CD14-positive monocyte (primary cell): ENCODE measurements at regions not wholly inside any gene's neighbourhood (a gene's known extent, or its start where the extent isn't known, plus 50 kb on each side); places are given as distances from the start of the nearest gene placed in this dataset.

Experiments used
- DNase-seq, 3 donors: peaks; one replicate each; pipeline ENCODE4 v3.0.0-alpha.2; 2011 to 2022
- H2AFZ ChIP-seq: 2 replicates; pipeline ENCODE4 v1.6.0; 2012; ENCODE audit warnings: mild to moderate bottlenecking, low read depth, low read length, inconsistent platforms; ENCODE audit not compliant: insufficient read depth, poor library complexity, severe bottlenecking
- H3K27ac ChIP-seq, 2 donors: 1 replicate in 1 of 2; 2 replicates in 1 of 2; pipeline ENCODE4 v1.5.1; 2012 to 2013; ENCODE audit warnings: low read length in 2 of 2, control low read depth in 1 of 2, inconsistent platforms in 1 of 2, low read depth in 1 of 2, mild to moderate bottlenecking in 1 of 2
- H3K27me3 ChIP-seq, 2 donors: one replicate each; pipeline versions ENCODE4 v1.6.0 to v1.6.1; 2011 to 2013; ENCODE audit warnings: low read length in 2 of 2; ENCODE audit not compliant: control insufficient read depth in 2 of 2, insufficient read depth in 2 of 2
- H3K36me3 ChIP-seq, 2 donors: replicated peaks in 1 of 2; 1 replicate in 1 of 2; 2 replicates in 1 of 2; pipeline versions ENCODE4 v1.5.1 to v1.6.1; 2012 to 2013; ENCODE audit warnings: low read length in 2 of 2, control low read depth in 1 of 2, inconsistent platforms in 1 of 2, mild to moderate bottlenecking in 1 of 2; ENCODE audit not compliant: insufficient read depth in 2 of 2, control insufficient read depth in 1 of 2
- H3K4me1 ChIP-seq, 2 donors: 1 replicate in 1 of 2; 2 replicates in 1 of 2; pipeline versions ENCODE4 v1.5.1 to v1.6.1; 2012 to 2013; ENCODE audit warnings: low read length in 2 of 2, control low read depth in 1 of 2, inconsistent platforms in 1 of 2, mild to moderate bottlenecking in 1 of 2, moderate library complexity in 1 of 2; ENCODE audit not compliant: insufficient read depth in 2 of 2, control insufficient read depth in 1 of 2
- H3K4me2 ChIP-seq: replicated peaks from 2 replicates; pipeline ENCODE3; 2012; ENCODE audit warnings: low read length, moderate library complexity, mild to moderate bottlenecking; ENCODE audit not compliant: poor library complexity, severe bottlenecking; ENCODE audit errors: extremely low read depth
- H3K4me3 ChIP-seq, 3 experiments: fragments of 200-600 bp in 1 of 3; sonication (generic) in 1 of 3; replicated peaks in 1 of 3; 1 replicate in 2 of 3; 2 replicates in 1 of 3; pipeline ENCODE4 v1.5.1; 2011 to 2013; ENCODE audit warnings: low read length in 3 of 3, mild to moderate bottlenecking in 3 of 3, control low read depth in 2 of 3, low read depth in 2 of 3, inconsistent platforms in 1 of 3, moderate library complexity in 1 of 3
- H3K79me2 ChIP-seq: 2 replicates; pipeline ENCODE4 v1.6.0; 2012; ENCODE audit warnings: mild to moderate bottlenecking, control low read depth, inconsistent platforms, low read length, moderate library complexity; ENCODE audit not compliant: insufficient read depth
- H3K9ac ChIP-seq: 2 replicates; pipeline ENCODE4 v1.6.0; 2017; ENCODE audit warnings: low read length, mild to moderate bottlenecking; ENCODE audit not compliant: insufficient read depth, poor library complexity, severe bottlenecking
- H3K9me3 ChIP-seq, 2 donors: replicated peaks in 1 of 2; 1 replicate in 1 of 2; 2 replicates in 1 of 2; pipeline versions ENCODE4 v1.5.1 to v1.6.1; 2012 to 2013; ENCODE audit warnings: low read length in 2 of 2, control low read depth in 1 of 2; ENCODE audit not compliant: control insufficient read depth in 1 of 2, insufficient read depth in 1 of 2
- H4K20me1 ChIP-seq: 2 replicates; pipeline ENCODE4 v1.6.0; 2012; ENCODE audit warnings: mild to moderate bottlenecking, low read length, control low read depth, moderate library complexity; ENCODE audit not compliant: insufficient read depth
- H3K27ac Mint-ChIP-seq, 7 donors: one replicate each; pipeline ENCODE4 v1.8.0; 2020; ENCODE audit warnings: mild to moderate bottlenecking in 7 of 7, mixed read lengths in 7 of 7, moderate library complexity in 6 of 7, inconsistent platforms in 2 of 7
- H3K27me3 Mint-ChIP-seq, 3 donors: one replicate each; pipeline ENCODE4 v1.8.0; 2021 to 2022; ENCODE audit warnings: low read depth in 3 of 3, mild to moderate bottlenecking in 3 of 3, mixed read lengths in 3 of 3, moderate library complexity in 3 of 3, inconsistent platforms in 1 of 3
- H3K36me3 Mint-ChIP-seq, 2 donors: one replicate each; pipeline ENCODE4 v1.8.0; 2020; ENCODE audit warnings: mixed read lengths in 2 of 2, inconsistent platforms in 1 of 2, mild to moderate bottlenecking in 1 of 2
- H3K4me1 Mint-ChIP-seq: one replicate; pipeline ENCODE4 v1.8.0; 2020; ENCODE audit warnings: mild to moderate bottlenecking, mixed read lengths
- H3K4me3 Mint-ChIP-seq, 2 donors: one replicate each; pipeline ENCODE4 v1.8.0; 2020; ENCODE audit warnings: mild to moderate bottlenecking in 2 of 2, mixed read lengths in 2 of 2, moderate library complexity in 1 of 2
- H3K9me3 Mint-ChIP-seq, 7 donors: one replicate each; pipeline ENCODE4 v1.8.0; 2020 to 2022; ENCODE audit warnings: mixed read lengths in 7 of 7, mild to moderate bottlenecking in 6 of 7, moderate library complexity in 6 of 7, inconsistent platforms in 2 of 7
- CTCF ChIP-seq: fragments of 200-600 bp; IDR thresholded peaks from one replicate; pipeline ENCODE4 v1.8.0; 2022; ENCODE audit warnings: antibody characterized with exemption, mild to moderate bottlenecking
- WGBS: methylation state at CpG from one replicate; pipeline ENCODE4 v1.1.5; 2013; ENCODE audit warnings: missing lambda C conversion rate; ENCODE audit not compliant: insufficient coverage; 5-methylcytosine and 5-hydroxymethylcytosine counted together
- intact Hi-C, 2 donors: fragments of 100-400 bp; cut with micrococcal nuclease; formaldehyde crosslinking; loops; one replicate each; pipeline versions ENCODE4 v1.15.0 to v1.15.1; 2023

GRCh38 chr16:9409560-9410493, 318.4 kb downstream of the HAPSTR1 start:
- H3K4me3 ChIP-seq = no peak overlapping the region
- H3K4me1 Mint-ChIP-seq = no peaks in the 10 kb centered on the region
- H3K27ac Mint-ChIP-seq = peak overlapping the region in 1 of 7 donors; percentile 2
- TF ChIP-seq CTCF = no peak
- no peak overlapping the region for H2AFZ ChIP-seq
- H3K27me3 Mint-ChIP-seq = peaks cover 0 to 3% (median 3%) of the 10 kb centered on the region in 3 donors
- H3K27me3 ChIP-seq = no peaks in the 10 kb centered on the region
- no peaks in the 10 kb centered on the region for H3K36me3 ChIP-seq
- intact Hi-C loops = no loop called here
- no peak for DNase-seq
- no peak overlapping the region for H3K27ac ChIP-seq
- no peaks in the 10 kb centered on the region for H3K9me3 ChIP-seq
- no peak overlapping the region for H3K4me3 Mint-ChIP-seq
- no peaks in the 10 kb centered on the region for H3K4me1 ChIP-seq
- WGBS = 71% methylated on average over 1 of the region's 10 CpGs
- H3K9ac ChIP-seq = no peak overlapping the region
- H3K36me3 Mint-ChIP-seq = no peaks in the 10 kb centered on the region
- H4K20me1 ChIP-seq = no peaks in the 10 kb centered on the region
- H3K79me2 ChIP-seq = no peaks in the 10 kb centered on the region
- H3K9me3 Mint-ChIP-seq = peaks cover 0 to 3% (median 0%) of the 10 kb centered on the region in 7 donors
- no peak overlapping the region for H3K4me2 ChIP-seq

- H3K9me3 Mint-ChIP-seq = peaks cover 0 to 4% (median 2%) of the 10 kb centered on the region in 7 donors
- Histone ChIP-seq H3K9me3 (peaks cover 0 to 2% of the 10 kb centered on the region in 2 donors), H3K36me3 (no peaks in the 10 kb centered on the region), H3K79me2 (no peaks in the 10 kb centered on the region), H3K4me2 (no peak overlapping the region), H3K4me3 (no peak overlapping the region), H3K4me1 (no peaks in the 10 kb centered on the region), H4K20me1 (no peaks in the 10 kb centered on the region), H3K27me3 (no peaks in the 10 kb centered on the region), H3K9ac (no peak overlapping the region), H2AFZ (no peak overlapping the region), H3K27ac (no peak overlapping the region)
- H3K27ac Mint-ChIP-seq = no peak overlapping the region
- H3K36me3 Mint-ChIP-seq = no peaks in the 10 kb centered on the region
- intact Hi-C loops = no loop called here
- H3K27me3 Mint-ChIP-seq = peaks cover 0 to 3% (median 3%) of the 10 kb centered on the region in 3 donors
- DNase-seq = no peak
- no peak for TF ChIP-seq CTCF
- H3K4me3 Mint-ChIP-seq = no peak overlapping the region
- WGBS = 71% methylated on average over 4 of the region's 7 CpGs
- H3K4me1 Mint-ChIP-seq = no peaks in the 10 kb centered on the region
Measured at GRCh38 chr16:9411426-9411825, 320.0 kb downstream of the HAPSTR1 start.
